T47D (cell line): ENCODE measurements at regions not wholly inside any gene's neighbourhood (a gene's known extent, or its start where the extent isn't known, plus 50 kb on each side); places are given as distances from the start of the nearest gene placed in this dataset.
"Not testable (repeated sequence)": the region's sequence is repeated elsewhere in the genome, so short reads cannot be mapped to it uniquely, and the experiment has no call there.

ENCODE experiments used
- DNase-seq, 2 experiments: peaks; one replicate each; pipeline versions ENCODE4 v3.0.0 to v3.0.0-alpha.2; 2011 to 2012; ENCODE audit warnings: low read depth in 1 of 2, low spot score in 1 of 2
- JUND ChIP-seq: IDR thresholded peaks from 2 replicates; pipeline ENCODE4 v1.6.1; 2012; ENCODE audit warnings: low read depth
- in situ Hi-C: cut with HindIII; loops from 2 replicates; pipeline ENCODE4 v1.10.0; 2016; ENCODE audit warnings: low sequenced_read_pairs, low pct_unique_long_range_greater_than_20kb

DNA sequence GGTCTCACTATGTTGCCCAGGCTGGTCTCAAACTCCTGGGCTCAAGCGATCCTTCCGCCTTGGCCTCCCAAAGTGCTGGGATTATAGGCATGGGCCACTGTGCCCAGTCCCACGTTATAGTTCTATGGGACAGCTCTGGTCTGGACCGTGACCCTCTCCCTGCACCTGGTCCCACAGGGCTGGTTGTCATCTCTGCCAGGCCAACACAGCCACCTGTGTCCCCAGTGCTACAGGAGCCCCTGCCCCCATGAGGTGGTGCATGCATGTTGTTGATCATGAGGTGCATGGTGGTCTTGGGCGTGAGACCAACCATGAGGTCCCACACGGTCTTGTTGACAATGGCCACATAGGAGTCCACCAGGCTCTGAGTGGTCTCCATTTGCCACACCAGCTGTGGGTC lies 51.0 kb upstream of the UBE2Q2 start:
- in situ Hi-C loops, DNase-seq: not testable (repeated sequence)

DNA sequence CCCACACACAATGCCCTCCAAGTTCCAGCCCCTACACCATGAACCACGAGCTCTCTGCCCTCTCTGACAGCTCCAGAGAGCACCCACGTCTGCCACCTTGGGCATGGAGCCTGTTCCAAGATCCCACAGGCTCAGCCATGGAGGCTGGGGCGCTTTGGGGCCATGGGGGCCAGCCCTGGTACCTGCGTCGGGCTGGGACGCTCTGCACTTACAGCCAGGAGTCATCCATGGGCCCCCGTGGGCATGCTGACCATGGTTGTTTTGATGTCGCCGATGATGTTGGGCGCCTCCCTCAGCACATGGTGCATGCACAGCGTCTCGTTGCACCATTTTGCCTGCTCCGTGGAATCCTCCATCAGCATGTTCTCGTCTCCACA lies 51.9 kb upstream of the UBE2Q2 start:
- no peak for TF ChIP-seq JUND
- in situ Hi-C loops: no loop called here
- no peak for DNase-seq

DNA sequence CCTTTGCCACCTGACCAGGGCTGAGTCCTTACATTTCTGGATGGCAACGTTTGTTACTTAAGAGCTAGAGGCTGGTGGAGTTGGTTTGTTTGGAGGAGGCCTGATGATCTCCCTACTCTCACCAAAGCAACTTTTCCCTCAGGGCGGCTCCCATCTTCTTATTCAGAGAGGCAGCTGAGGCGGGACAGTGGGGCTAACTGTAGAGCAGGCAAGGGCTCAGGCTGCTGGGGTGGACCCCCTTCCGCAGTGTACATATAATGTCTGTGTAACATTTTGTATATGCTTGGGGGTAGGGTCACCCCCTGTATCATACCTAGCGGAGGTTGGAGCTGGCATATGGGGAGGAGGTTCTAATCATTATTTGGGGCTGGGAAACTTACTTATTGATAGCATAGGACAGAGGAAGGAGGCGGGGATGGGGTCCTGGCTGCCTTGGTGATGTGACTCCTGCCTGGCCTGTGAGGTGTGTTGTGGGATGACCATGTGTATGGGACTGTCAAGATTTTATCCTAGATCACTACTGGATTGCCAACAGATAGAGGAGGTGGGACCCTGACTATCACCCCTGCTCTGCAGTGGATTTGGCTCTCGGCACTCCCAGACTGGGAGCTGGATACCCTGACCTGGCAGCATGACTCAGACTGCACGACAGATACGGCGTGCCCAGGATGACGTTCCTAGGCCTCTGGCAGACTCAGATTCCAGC lies 52.5 kb upstream of the UBE2Q2 start:
- DNase-seq: no peak
- TF ChIP-seq JUND: no peak
- in situ Hi-C loops: no loop called here

DNA sequence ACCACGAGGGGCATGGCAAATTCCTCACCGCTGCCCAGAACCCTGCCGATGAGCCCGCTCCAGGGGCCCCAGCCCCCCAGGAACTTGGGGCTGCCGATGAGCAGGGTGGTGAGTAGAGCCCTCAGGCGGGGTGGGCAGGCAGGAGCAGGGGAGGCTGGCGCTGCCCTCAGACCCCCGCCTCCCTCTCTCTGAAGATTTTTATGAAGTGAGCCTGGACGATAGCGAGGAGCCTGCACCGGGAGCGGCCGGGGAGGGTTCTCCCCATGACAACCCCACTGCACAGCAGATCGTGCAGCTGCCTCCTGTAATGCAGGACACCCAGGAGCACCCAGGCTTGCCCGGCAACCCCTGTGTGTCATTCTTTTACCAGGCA lies 56.7 kb upstream of the UBE2Q2 start:
- no peak for TF ChIP-seq JUND
- DNase-seq: no peak
- in situ Hi-C loops: no loop called here

DNA sequence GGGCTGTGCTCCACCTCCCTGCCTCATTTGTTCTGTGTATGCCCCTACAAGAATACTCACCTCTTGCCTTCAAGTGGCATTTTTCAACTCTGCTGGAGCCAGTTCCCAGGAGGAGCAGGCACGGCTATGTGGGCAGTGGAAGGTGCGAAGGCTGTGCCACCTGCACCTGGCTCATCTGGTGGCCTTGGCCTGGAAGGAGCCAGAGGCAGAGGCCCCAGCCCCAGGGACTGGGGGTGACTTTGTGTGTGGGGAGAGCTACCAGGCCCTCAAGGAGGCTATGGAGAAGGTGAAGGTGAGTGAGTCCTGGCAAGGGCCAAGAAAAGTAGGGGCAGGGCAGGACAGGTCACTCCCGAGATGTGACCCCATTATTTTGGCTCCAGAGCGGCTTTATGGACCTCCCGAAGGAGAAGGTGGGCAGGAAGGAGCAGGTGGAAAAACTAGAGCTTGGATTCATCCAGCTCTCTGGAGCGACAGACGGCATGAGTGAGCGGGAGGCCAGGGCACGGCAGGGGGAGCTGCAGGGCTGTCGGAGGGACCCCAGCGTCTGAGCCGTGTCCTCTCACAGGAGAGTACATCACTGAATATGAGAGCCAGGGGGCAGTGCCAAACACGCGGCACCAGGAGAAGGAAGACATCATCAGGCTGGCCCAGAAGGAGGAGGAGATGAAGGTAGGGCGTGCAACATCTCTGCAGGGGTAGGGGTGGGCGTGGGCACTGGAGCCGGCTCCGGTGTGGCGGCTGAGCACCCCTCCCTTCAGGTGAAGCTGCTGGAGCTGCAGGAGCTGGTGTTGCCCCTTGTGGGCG lies 57.3 kb upstream of the UBE2Q2 start:
- no peak for TF ChIP-seq JUND
- no peak for DNase-seq
- in situ Hi-C loops: no loop called here

DNA sequence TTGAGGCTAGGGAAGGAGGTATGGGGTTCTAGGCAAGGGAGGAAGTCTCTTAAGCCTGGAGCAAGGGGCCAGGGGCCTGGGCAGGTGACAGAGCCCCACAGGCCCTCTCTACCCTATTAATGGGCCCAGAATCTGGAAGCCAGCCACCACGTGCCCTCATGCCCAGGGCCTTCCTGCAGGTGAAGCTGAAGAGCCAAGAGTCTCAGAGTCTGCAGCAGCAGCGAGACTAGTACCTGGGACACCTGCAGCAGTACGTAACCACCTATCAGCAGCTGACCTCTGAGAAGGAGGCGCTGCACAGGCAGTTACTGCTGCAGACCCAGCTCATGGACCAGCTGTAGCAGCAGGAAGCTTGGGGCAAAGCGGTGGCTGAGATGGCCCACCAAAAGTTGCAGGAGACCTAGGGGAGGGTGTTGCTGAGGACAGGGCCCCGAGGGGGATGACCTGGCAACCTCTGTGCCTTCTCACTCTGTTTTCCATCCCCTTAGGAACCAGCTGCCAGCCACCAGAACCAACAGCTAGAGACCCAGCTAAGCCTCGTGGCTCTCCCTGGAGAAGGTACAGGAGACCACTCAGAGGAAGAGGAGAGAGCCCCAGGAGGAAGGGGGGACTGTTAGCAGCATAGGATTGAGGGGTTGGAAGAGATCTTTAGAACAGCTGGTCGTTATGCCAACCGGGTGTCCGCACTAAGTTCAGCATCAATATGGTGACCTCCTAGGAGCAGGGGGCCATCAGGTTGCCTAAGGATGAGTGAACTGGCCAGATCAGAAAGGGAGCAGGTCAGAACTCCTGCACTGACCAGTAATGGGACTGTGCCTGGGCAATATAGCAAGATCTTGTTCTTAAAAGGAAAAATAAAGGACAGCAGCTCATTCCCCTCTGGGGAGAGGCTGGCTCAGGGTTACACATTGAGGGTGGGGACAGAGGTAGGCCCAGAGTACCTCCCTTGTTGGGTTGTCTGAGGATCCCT lies 58.5 kb upstream of the UBE2Q2 start:
- in situ Hi-C loops, DNase-seq: not testable (repeated sequence)

DNA sequence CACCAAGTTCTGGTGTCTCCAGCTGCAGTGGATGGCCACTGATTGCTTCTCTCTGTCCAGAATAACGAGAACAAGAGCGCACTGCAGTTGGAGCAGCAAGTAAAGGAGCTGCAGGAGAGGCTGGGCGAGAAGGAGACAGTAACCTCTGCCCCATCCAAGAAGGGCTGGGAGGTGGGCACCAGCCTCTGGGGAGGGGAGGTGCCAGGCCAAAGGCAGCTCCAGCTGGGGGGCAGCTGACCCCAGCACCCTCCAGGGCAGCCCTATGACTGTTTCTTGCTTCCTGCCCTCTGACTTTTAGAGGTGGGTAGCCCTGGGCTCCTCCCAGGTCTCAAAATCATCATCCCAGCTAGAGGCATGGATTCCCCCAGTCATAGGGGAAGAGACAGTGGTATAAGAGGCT lies 59.7 kb upstream of the UBE2Q2 start:
- DNase-seq, in situ Hi-C loops: not testable (repeated sequence)

DNA sequence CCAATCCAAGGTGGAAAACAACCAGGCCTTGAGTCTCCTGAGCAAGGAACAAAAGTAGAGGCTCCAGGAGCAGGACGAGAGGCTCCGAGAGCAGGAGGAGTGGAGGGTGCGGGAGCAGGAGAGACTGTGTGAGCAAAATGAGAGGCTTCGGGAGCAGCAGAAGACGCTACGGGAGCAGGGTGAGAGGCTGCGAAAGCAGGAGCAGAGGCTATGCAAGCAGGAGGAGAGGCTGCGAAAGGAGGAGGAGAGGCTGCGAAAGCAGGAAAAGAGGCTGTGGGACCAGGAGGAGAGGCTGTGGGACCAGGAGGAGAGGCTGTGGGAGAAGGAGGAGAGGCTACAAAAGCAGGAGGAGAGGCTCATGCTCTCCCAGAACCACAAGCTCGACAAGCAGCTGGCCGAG lies 60.3 kb upstream of the UBE2Q2 start:
- in situ Hi-C loops: no loop called here

DNA sequence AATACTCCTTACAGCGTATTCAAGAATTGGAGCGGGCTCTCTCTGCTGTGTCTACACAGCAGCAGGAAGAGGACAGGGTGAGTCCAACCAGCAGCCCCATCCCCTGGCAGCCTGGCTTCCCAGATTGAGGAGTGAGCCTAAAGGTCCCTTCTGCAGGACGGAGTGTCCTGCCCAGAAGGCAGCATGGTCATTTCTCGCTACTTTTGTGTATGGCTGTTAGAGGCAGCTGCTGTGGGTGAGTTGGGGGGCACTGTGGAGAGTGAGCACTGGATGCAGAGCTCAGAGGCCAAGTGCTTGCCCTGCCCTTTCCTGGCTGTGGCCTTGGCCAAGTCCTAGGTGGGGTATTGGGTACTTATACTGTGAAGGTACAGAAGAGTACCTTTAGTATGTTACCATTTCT lies 62.3 kb upstream of the UBE2Q2 start:
- DNase-seq, in situ Hi-C loops: not testable (repeated sequence)

More for the DNA sequence above, 60.3 kb upstream of the UBE2Q2 start:
- TF ChIP-seq JUND: no peak
- DNase-seq: no peak

DNA sequence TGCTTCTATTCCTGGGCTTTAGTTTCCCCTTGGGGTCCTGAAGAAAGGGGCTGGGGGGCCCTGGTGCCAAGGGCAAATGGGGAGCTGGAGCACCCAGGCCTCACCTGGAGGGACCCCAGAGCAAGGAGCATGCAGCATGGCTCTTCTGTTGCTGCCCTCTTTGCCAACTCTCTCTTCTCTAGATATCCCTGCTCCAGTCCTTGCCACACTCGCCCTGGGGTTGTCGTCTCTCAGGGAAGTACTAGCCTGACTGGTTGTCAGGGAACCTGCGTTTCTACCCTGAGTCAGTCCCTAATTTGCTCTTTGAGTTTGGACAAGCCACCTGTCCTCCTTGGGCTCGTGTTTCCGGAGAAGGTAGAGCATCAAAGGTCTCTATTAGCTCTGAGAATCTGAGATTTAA lies 63.7 kb upstream of the UBE2Q2 start:
- DNase-seq: no peak
- in situ Hi-C loops: no loop called here
- no peak for TF ChIP-seq JUND

DNA sequence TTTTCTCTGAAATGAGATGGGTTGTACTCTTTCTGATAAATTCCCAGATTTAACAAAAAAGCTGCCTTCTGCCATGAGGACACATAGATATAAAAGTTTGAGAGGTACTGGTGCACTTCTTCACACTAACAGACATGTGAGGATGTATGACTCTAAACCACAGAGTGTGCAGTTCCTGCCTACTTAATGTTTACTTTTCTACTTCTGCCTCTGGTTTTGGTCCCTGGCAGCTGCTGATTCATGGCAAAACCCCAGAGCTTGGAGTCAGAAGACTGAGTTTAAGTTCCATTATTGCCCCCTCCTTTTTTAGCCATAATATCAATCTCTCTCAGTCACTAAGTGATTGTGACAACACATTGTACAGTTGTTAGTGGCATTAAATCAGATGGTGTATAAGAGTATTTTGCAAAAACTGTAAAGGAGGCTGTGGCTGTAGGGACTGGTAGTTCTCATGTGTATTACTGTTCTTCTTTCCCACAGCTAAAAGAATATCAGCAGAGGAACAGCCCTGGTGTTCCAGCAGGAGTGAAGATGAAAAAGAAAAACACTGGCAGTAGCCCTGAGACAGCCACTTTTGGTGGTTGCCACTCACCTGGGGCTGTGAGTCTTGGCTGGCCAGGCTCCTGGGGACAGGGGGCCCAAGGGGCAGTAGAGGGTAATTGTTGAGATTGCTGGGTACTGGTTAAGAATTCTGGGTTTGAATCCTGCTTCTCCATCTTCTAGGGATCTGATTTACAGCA lies 64.4 kb upstream of the CSPG4 start:
- in situ Hi-C loops, DNase-seq: not testable (repeated sequence)

DNA sequence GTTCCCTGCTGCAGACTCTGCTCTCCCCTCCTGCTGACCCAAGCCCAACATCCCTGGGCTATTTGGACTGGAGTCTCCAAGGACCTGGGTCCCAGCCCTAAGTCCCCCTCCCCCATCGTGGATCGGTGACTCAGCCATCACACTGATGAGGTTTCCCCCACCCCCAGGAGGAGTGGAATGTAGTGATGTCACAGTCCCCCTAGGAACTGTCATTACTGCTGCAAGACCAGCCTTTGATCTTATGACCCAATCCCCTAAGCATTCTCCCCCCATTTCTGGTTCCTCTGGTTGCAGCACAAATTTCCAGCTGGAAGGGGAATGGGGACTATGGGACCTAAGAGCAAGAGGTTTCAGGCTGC lies 63.4 kb upstream of the CSPG4 start:
- no peak for TF ChIP-seq JUND
- in situ Hi-C loops: no loop called here
- DNase-seq: no peak
